ENCODE measurements at regions not wholly inside any gene's neighbourhood (a gene's known extent, or its start where the extent isn't known, plus 50 kb on each side); places are given as distances from the start of the nearest gene placed in this dataset.
"Not testable (repeated sequence)": the region's sequence is repeated elsewhere in the genome, so short reads cannot be mapped to it uniquely, and the experiment has no call there.

- in situ Hi-C loops (cut with MboI; ENCODE audit: low sequenced_read_pairs) = no loop called here
Measured at GRCh38 chr3:103829723-103830326, 1395.0 kb downstream of the ZPLD1 start.

GRCh38 chr3:103847081-103848062 lies 1412.6 kb downstream of the ZPLD1 start:
- in situ Hi-C loops (cut with MboI; ENCODE audit: low sequenced_read_pairs) = no loop called here

GRCh38 chr3:103851793-103852192 lies 1417.0 kb downstream of the ZPLD1 start:
- in situ Hi-C loops (cut with MboI; ENCODE audit: low sequenced_read_pairs) = no loop called here

DNA sequence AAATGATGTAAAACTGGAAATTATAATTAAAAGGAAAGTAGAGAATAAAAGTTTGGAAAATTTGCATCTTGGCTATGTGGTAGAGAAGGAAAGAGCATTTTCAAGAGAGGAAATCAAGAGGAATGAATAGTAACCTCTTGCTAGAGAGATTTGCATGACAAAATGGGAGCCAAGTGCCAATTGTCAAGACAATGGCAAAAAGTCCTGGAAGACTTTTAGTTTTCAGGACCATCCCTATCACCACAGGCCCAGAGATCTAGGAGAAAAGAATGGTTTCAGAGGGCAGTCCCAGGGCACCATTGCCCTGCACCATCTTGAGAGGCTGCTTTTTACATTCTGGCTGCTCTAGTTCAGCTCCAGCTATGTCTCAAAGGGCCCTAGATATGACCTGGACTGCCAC lies 1427.6 kb downstream of the ZPLD1 start:
- in situ Hi-C loops (cut with MboI; ENCODE audit: low sequenced_read_pairs) = no loop called here

DNA sequence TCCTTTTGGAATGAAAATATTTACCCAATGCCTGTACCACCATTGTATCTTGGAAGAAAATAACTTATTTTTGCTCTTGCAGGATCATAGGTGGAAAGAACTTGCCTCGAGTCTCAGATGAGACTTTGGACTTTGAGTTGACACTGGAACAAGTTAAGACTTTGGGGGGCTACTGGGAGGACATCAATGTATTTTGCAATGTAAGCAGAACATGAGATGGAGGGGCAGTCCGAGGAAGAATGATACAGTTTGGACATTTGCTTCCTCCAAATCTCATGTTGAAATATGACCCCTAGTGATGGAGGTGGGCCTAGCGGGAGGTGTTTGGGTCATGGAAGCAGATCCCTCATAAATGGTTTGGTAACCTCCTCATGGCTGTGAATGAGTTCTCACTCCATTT lies 1428.6 kb downstream of the ZPLD1 start:
- in situ Hi-C loops (cut with MboI; ENCODE audit: low sequenced_read_pairs) = no loop called here

DNA sequence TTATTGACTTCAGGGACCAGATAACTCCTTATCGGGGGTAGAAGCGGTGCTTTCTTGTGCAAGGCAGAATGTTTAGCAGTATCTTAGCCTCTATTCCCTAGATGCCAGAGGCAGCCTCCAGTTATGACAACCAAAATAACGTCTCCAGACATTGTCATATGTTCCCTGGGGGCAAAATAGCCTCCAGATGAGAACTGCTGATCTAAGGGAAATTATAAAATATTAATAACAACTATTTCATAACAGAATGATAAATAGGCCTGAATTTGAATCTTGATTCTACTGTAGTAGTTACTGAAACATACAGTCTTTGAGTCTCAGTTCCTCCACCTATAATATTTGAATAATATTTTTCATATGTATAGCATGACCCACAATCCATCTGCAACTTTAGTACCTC lies 1431.3 kb downstream of the ZPLD1 start:
- in situ Hi-C loops (cut with MboI; ENCODE audit: low sequenced_read_pairs) = no loop called here

GRCh38 chr3:103873021-103873420 lies 1438.2 kb downstream of the ZPLD1 start:
- in situ Hi-C loops (cut with MboI; ENCODE audit: low sequenced_read_pairs) = no loop called here

- in situ Hi-C loops (cut with MboI; ENCODE audit: low sequenced_read_pairs) = no loop called here
Measured at GRCh38 chr3:103873897-103874545, 1439.2 kb downstream of the ZPLD1 start.

DNA sequence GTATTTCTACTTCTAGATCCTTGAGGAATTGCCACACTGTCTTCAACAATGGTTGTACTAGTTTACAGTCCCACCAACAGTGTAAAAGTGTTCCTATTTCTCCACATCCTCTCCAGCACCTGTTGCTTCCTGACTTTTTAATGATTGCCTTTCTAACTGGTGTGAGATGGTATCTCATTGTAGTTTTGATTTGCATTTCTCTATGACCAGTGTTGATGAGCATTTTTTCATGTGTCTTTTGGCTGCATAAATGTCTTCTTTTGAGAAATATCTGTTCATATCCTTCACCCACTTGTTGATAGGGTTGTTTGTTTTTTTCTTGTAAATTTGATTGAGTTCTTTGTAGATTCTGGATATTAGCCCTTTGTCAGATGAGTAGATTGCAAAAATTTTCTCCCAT lies 1447.0 kb downstream of the ZPLD1 start:
- in situ Hi-C loops (cut with MboI; ENCODE audit: low sequenced_read_pairs) = not testable (repeated sequence)

GRCh38 chr3:103889675-103890074 lies 1454.9 kb downstream of the ZPLD1 start:
- in situ Hi-C loops (cut with MboI; ENCODE audit: low sequenced_read_pairs) = no loop called here

DNA sequence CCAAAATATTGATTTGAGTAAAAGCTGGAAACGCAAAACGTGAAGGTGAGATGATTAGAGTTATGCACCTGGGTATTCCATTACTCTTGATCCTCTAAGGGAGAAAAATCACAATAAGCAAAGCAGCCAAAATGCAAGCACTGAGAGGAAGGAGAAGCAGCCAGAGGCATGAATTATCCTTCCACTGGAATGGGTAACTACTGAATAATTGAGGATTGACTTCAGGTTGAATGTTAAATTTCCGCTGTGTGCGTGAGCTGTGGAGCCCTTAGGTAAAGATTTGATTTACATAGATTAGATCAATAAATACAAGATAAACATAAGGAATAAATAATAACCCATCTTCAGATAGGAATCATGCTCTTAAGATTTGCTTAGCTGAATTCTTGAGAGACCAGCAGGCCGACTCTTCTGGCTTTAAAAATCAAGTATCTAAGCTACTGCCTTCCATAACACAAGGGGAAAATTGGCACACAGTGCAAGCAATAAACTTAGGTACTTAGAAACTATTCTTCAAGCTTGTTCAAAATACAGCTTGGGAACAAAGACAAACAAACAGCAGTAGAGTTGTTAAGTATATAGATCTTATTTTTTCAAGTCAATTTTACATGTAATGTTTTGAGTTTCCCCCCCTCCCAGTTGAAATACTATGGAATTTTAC lies 1459.5 kb downstream of the ZPLD1 start:
- in situ Hi-C loops (cut with MboI; ENCODE audit: low sequenced_read_pairs) = no loop called here

DNA sequence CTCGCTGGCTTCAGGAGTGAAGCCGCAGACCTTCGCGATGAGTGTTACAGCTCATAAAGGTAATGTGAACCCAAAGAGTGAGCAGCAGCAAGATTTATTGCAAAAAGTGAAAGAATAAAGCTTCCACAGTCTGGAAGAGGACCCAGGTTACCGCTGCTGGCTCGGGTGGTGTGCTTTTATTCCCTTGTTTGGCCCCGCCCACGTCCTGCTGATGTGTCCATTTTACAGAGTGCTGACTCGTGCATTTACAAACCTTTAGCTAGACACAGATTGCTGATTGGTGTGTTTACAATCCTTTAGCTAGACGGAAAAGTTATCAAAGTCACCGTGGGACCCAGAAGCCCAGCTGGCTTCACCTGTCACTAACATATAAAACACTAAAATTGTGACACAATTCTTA lies 1464.5 kb downstream of the ZPLD1 start:
- in situ Hi-C loops (cut with MboI; ENCODE audit: low sequenced_read_pairs) = no loop called here

DNA sequence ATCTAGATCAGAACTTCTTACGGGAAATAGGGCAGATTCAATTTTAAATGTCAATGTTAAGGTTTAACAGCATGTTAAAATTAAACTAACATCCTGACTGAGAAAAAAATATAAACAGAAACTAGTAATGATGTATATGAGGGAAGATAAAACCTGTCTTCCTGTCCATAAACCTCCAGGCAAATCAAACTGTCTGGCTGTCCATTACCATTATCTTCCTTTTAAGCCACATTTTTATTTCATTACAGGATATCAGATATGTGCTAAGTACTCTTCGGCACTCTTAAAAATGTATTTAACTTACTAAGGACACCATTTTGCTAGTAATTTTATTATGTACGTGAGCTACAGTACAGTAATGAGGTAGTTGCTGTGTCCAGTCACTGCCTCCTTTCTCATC lies 1461.7 kb upstream of the ALCAM start:
- in situ Hi-C loops (cut with MboI; ENCODE audit: low sequenced_read_pairs) = no loop called here

GRCh38 chr3:103906304-103906703 lies 1460.4 kb upstream of the ALCAM start:
- in situ Hi-C loops (cut with MboI; ENCODE audit: low sequenced_read_pairs) = no loop called here

- in situ Hi-C loops (cut with MboI; ENCODE audit: low sequenced_read_pairs) = no loop called here
Measured at GRCh38 chr3:103906808-103907207, 1459.9 kb upstream of the ALCAM start.

GRCh38 chr3:103907567-103907966 lies 1459.1 kb upstream of the ALCAM start:
- in situ Hi-C loops (cut with MboI; ENCODE audit: low sequenced_read_pairs) = no loop called here

- in situ Hi-C loops (cut with MboI; ENCODE audit: low sequenced_read_pairs) = no loop called here
Measured at GRCh38 chr3:103909395-103909794, 1457.3 kb upstream of the ALCAM start.

DNA sequence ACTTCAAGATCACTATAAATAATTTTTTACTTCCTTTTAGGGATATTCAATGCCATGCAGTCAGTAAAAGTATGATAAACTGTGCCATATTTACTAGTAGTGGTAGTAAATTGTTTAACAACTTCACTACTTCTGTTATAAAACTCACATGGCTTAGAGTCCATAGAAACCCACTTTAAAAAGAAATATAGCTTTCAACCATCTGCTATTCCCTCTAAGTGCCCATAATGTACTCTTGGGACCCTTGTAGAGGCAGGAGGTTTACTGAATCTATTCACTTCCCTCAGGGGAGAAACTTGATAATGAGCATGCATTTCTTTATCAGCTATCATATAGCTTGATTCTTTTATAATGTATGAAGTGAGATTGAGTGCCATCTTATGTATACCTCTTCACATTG lies 1448.4 kb upstream of the ALCAM start:
- in situ Hi-C loops (cut with MboI; ENCODE audit: low sequenced_read_pairs) = no loop called here

- in situ Hi-C loops (cut with MboI; ENCODE audit: low sequenced_read_pairs) = no loop called here
Measured at GRCh38 chr3:103919327-103919726, 1447.4 kb upstream of the ALCAM start.

GRCh38 chr3:103923907-103924306 lies 1442.8 kb upstream of the ALCAM start:
- in situ Hi-C loops (cut with MboI; ENCODE audit: low sequenced_read_pairs) = no loop called here

GRCh38 chr3:103924544-103924943 lies 1442.2 kb upstream of the ALCAM start:
- in situ Hi-C loops (cut with MboI; ENCODE audit: low sequenced_read_pairs) = no loop called here
